KMS-11 (cell line): ENCODE measurements at regions not wholly inside any gene's neighbourhood (a gene's known extent, or its start where the extent isn't known, plus 50 kb on each side); places are given as distances from the start of the nearest gene placed in this dataset.

Experiments
- H2AFZ ChIP-seq: fragments of 200-600 bp; sonication (generic); 2 replicates; pipeline ENCODE4 v1.6.1; 2016; ENCODE audit warnings: antibody characterized with exemption, mixed run types, low read depth
- H3K27ac ChIP-seq: fragments of 200-600 bp; sonication (generic); 2 replicates; pipeline ENCODE4 v1.6.1; 2016; ENCODE audit warnings: mild to moderate bottlenecking, mixed run types
- H3K27me3 ChIP-seq: fragments of 200-600 bp; sonication (generic); 2 replicates; pipeline ENCODE4 v1.6.1; 2017; ENCODE audit warnings: mild to moderate bottlenecking, low read depth, mixed run types, moderate library complexity; ENCODE audit not compliant: insufficient read depth
- H3K36me3 ChIP-seq: fragments of 200-600 bp; sonication (generic); 2 replicates; pipeline ENCODE4 v1.6.1; 2017; ENCODE audit warnings: mild to moderate bottlenecking, mixed run types; ENCODE audit not compliant: insufficient read depth
- H3K4me1 ChIP-seq: fragments of 200-600 bp; sonication (generic); 2 replicates; pipeline ENCODE4 v1.6.1; 2016; ENCODE audit warnings: mild to moderate bottlenecking, low read depth, mixed run types; ENCODE audit not compliant: poor library complexity, severe bottlenecking
- H3K4me2 ChIP-seq: fragments of 200-600 bp; sonication (generic); 2 replicates; pipeline ENCODE4 v1.7.0; 2016; ENCODE audit warnings: mild to moderate bottlenecking, mixed run types
- H3K4me3 ChIP-seq: fragments of 200-600 bp; sonication (generic); IDR thresholded peaks from 2 replicates; pipeline ENCODE4 v1.6.1; 2017; ENCODE audit warnings: low read depth, low read length, mixed read lengths; ENCODE audit not compliant: insufficient read depth
- H3K79me2 ChIP-seq: fragments of 200-600 bp; sonication (generic); 2 replicates; pipeline ENCODE4 v1.6.1; 2016; ENCODE audit warnings: low read depth, mixed run types; ENCODE audit not compliant: insufficient read depth
- H3K9ac ChIP-seq: fragments of 200-600 bp; sonication (generic); 2 replicates; pipeline ENCODE4 v1.6.1; 2016; ENCODE audit warnings: mild to moderate bottlenecking, mixed run types
- H4K20me1 ChIP-seq: fragments of 200-600 bp; sonication (generic); 2 replicates; pipeline ENCODE4 v1.6.1; 2016; ENCODE audit warnings: mild to moderate bottlenecking, mixed run types; ENCODE audit not compliant: insufficient read depth
- TF ChIP-seq, protein P1 (sequence below): fragments of 200-600 bp; sonication (generic); conservative IDR thresholded peaks from 2 replicates; pipeline ENCODE4 v1.6.1; 2017; ENCODE audit warnings: low read depth, mild to moderate bottlenecking, antibody characterized with exemption, low read length, moderate library complexity, mixed read lengths

DNA sequence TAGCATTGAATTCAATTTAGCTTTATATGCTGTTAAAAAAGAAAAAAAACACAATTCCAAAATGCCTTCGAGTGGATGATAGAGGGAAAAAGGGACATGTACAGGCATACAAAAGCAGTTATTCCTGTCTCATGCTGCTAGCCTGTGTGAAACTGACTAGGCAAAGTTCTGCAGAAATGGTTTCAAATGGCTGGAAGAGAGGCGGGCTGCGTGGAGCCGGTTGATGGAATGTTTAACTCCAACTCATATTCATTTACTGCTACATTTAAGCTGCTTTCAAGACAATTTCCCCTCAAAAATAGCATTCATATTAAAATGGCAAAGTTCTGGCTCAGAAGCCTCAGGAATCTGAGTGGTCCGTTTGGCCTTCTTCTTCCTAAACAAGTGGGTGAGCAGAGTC lies 143.8 kb upstream of the PPARGC1A start:
- H2AFZ ChIP-seq: no peak overlapping the region

GRCh38 chr4:24032371-24032989 lies 142.6 kb upstream of the PPARGC1A start:
- TF ChIP-seq, protein P1, sequence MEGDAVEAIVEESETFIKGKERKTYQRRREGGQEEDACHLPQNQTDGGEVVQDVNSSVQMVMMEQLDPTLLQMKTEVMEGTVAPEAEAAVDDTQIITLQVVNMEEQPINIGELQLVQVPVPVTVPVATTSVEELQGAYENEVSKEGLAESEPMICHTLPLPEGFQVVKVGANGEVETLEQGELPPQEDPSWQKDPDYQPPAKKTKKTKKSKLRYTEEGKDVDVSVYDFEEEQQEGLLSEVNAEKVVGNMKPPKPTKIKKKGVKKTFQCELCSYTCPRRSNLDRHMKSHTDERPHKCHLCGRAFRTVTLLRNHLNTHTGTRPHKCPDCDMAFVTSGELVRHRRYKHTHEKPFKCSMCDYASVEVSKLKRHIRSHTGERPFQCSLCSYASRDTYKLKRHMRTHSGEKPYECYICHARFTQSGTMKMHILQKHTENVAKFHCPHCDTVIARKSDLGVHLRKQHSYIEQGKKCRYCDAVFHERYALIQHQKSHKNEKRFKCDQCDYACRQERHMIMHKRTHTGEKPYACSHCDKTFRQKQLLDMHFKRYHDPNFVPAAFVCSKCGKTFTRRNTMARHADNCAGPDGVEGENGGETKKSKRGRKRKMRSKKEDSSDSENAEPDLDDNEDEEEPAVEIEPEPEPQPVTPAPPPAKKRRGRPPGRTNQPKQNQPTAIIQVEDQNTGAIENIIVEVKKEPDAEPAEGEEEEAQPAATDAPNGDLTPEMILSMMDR: no peak; the same call in 1 of the 2 replicates
- no peak overlapping the region for H3K4me3 ChIP-seq
- H3K4me1 ChIP-seq: no peaks in the 10 kb centered on the region
- no peaks in the 10 kb centered on the region for H3K36me3 ChIP-seq
- H3K4me2 ChIP-seq: no peak overlapping the region
- H3K27me3 ChIP-seq: no peaks in the 10 kb centered on the region
- H4K20me1 ChIP-seq: no peaks in the 10 kb centered on the region
- H3K9ac ChIP-seq: no peak overlapping the region
- H3K79me2 ChIP-seq: no peaks in the 10 kb centered on the region
- no peak overlapping the region for H2AFZ ChIP-seq
- no peak overlapping the region for H3K27ac ChIP-seq

More for the DNA sequence above, 143.8 kb upstream of the PPARGC1A start:
- H3K27me3 ChIP-seq: no peaks in the 10 kb centered on the region
- no peak overlapping the region for H3K4me3 ChIP-seq
- H3K9ac ChIP-seq: no peak overlapping the region
- H3K4me1 ChIP-seq: no peaks in the 10 kb centered on the region
- H3K27ac ChIP-seq: no peak overlapping the region
- H3K4me2 ChIP-seq: no peak overlapping the region
- TF ChIP-seq, protein P1: no peak
- H3K79me2 ChIP-seq: no peaks in the 10 kb centered on the region
- H3K36me3 ChIP-seq: no peaks in the 10 kb centered on the region
- no peaks in the 10 kb centered on the region for H4K20me1 ChIP-seq

- TF ChIP-seq, protein P1: no peak
- Histone ChIP-seq H3K9ac (no peak overlapping the region), H3K4me2 (no peak overlapping the region), H2AFZ (no peak overlapping the region), H3K36me3 (no peaks in the 10 kb centered on the region), H4K20me1 (no peaks in the 10 kb centered on the region), H3K27me3 (no peaks in the 10 kb centered on the region), H3K4me1 (no peaks in the 10 kb centered on the region), H3K27ac (no peak overlapping the region), H3K79me2 (no peaks in the 10 kb centered on the region), H3K4me3 (no peak overlapping the region)
Observed at GRCh38 chr4:24026596-24026995, 136.7 kb upstream of the PPARGC1A start.

DNA sequence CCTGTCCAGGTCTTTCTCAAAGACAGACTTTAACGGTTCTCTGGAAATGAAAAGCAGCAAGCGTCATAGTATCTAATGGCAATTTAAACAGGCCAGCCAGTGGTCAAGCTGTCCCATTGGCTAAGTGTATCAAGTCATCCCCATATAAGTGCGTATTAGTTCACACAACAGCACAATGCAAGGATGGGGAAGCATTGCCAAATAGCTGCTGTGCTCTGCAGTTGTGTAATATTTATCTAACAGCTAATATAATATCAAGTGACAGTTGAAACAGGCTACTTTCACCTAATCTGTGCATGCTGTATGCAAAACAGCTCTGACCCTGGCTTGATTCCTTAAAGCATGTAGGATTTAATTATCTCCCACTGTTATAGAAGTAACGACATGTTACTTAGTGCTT lies 134.8 kb upstream of the PPARGC1A start:
- H4K20me1 ChIP-seq: no peaks in the 10 kb centered on the region
- no peak overlapping the region for H3K9ac ChIP-seq
- no peak overlapping the region for H3K27ac ChIP-seq
- no peak overlapping the region for H2AFZ ChIP-seq
- no peaks in the 10 kb centered on the region for H3K79me2 ChIP-seq
- H3K4me2 ChIP-seq: no peak overlapping the region
- H3K27me3 ChIP-seq: no peaks in the 10 kb centered on the region
- H3K4me3 ChIP-seq: no peak overlapping the region
- no peaks in the 10 kb centered on the region for H3K36me3 ChIP-seq
- TF ChIP-seq, protein P1: no peak
- H3K4me1 ChIP-seq: no peaks in the 10 kb centered on the region
